Brain microvascular endothelial cell (primary cell): ENCODE measurements at regions not wholly inside any gene's neighbourhood (a gene's known extent, or its start where the extent isn't known, plus 50 kb on each side); places are given as distances from the start of the nearest gene placed in this dataset.

Experiments
- DNase-seq: peaks from one replicate; pipeline ENCODE4 v3.0.0-alpha.2; 2020
- H3K27ac ChIP-seq: fragments of 250-450 bp; sonication (Bioruptor Pico); 2 replicates; pipeline ENCODE4 v1.5.1; 2020; ENCODE audit warnings: mild to moderate bottlenecking, moderate library complexity
- H3K27me3 ChIP-seq: fragments of 250-450 bp; sonication (Bioruptor Pico); replicated peaks from 2 replicates; pipeline ENCODE4 v1.5.1; 2020; ENCODE audit warnings: mild to moderate bottlenecking
- H3K36me3 ChIP-seq: fragments of 250-450 bp; sonication (Bioruptor Pico); replicated peaks from 2 replicates; pipeline ENCODE4 v1.5.1; 2020; ENCODE audit warnings: mild to moderate bottlenecking
- H3K4me3 ChIP-seq: 2 replicates; pipeline ENCODE4 v1.5.1; 2011; ENCODE audit warnings: low read depth, mild to moderate bottlenecking, control low read depth, low read length, moderate library complexity
- in situ Hi-C: cut with HindIII; loops from 2 replicates; pipeline ENCODE4 v1.10.0; 2017; ENCODE audit warnings: low sequenced_read_pairs, low pct_ligation_motif_present
- TF ChIP-seq, protein P1 (sequence below): IDR thresholded peaks from 2 replicates; pipeline ENCODE4 v1.5.1; 2011; ENCODE audit warnings: low read depth, mild to moderate bottlenecking, moderate library complexity, low read length, control low read depth, inconsistent platforms; ENCODE audit errors: missing control alignments

GRCh38 chr13:53703371-53704080 is 674.9 kb downstream of the OLFM4 start:
- Histone ChIP-seq H3K27me3 (no peaks in the 10 kb centered on the region), H3K27ac (no peak overlapping the region), H3K4me3 (no peak overlapping the region), H3K36me3 (no peaks in the 10 kb centered on the region)
- no peak for DNase-seq
- TF ChIP-seq, protein P1, sequence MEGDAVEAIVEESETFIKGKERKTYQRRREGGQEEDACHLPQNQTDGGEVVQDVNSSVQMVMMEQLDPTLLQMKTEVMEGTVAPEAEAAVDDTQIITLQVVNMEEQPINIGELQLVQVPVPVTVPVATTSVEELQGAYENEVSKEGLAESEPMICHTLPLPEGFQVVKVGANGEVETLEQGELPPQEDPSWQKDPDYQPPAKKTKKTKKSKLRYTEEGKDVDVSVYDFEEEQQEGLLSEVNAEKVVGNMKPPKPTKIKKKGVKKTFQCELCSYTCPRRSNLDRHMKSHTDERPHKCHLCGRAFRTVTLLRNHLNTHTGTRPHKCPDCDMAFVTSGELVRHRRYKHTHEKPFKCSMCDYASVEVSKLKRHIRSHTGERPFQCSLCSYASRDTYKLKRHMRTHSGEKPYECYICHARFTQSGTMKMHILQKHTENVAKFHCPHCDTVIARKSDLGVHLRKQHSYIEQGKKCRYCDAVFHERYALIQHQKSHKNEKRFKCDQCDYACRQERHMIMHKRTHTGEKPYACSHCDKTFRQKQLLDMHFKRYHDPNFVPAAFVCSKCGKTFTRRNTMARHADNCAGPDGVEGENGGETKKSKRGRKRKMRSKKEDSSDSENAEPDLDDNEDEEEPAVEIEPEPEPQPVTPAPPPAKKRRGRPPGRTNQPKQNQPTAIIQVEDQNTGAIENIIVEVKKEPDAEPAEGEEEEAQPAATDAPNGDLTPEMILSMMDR: no peak
- in situ Hi-C loops: no loop called here

GRCh38 chr13:53719281-53719680 is 690.7 kb downstream of the OLFM4 start:
- DNase-seq: no peak
- Histone ChIP-seq H3K27ac (no peak overlapping the region), H3K4me3 (no peak overlapping the region), H3K36me3 (no peaks in the 10 kb centered on the region), H3K27me3 (no peaks in the 10 kb centered on the region)
- TF ChIP-seq, protein P1: no peak
- in situ Hi-C loops: no loop called here

DNA sequence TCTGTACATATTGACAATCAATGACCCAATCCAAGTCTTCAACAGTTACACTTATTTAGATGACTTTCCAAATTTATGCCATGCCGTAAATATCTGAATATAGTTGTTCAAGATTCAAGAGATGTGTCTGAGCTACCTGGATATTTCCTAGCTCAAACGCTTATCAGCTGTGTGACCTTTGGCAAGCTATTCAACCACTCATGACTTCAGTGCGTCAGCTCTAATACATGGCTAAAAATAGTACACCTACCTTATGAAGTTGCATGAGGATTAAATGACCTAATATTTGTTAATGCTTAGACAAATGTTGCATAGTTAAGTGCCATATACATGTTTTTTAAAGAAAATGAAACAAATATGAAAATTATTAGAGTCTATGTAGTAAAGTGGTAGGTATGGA is 704.1 kb downstream of the OLFM4 start:
- Histone ChIP-seq H3K27ac (no peak overlapping the region), H3K36me3 (no peaks in the 10 kb centered on the region), H3K4me3 (no peak overlapping the region), H3K27me3 (no peaks in the 10 kb centered on the region)
- DNase-seq: no peak
- in situ Hi-C loops: no loop called here
- TF ChIP-seq, protein P1: no peak

DNA sequence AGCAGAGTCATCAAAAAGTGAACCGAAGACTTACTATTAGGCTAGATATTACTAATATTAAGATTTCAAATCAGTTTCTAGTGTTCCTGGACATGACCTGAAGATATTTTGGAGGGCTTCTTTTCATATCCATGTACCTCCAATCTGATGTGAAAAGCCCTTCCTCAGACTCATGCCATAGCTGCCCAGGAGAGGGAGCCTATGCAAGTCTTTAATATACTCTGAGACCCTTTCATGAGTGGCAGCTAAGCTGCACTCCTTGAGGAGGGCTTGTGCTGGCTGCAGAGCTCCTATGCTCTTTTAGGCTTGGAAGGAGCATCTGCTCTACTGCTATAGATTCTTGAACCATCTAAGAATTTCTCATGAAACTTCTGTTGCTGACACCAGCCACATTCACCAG is 715.3 kb downstream of the OLFM4 start:
- no peak overlapping the region for H3K27ac ChIP-seq
- no peaks in the 10 kb centered on the region for H3K27me3 ChIP-seq
- no peak overlapping the region for H3K4me3 ChIP-seq
- DNase-seq: no peak
- TF ChIP-seq, protein P1: no peak
- in situ Hi-C loops: no loop called here
- no peaks in the 10 kb centered on the region for H3K36me3 ChIP-seq

DNA sequence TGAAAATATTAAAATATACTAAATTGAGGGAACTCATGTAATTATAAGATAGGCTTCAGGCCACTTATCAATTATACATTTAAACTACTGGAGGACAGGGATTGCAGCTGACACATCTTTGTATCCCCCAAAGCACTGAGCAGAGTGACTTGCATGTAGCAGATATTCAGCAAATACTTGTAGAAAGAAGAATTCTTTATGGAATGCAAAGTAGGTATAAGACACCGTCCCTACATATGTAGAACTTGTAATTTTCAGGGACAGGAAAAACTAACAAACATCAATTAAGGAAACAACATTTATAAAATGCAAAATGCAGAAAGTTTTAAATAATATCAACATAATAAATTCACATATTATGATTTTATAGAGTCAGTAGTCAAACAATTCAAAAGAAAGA is 719.2 kb downstream of the OLFM4 start:
- H3K4me3 ChIP-seq: no peak overlapping the region
- DNase-seq: no peak
- no peak overlapping the region for H3K27ac ChIP-seq
- H3K36me3 ChIP-seq: no peaks in the 10 kb centered on the region
- no peaks in the 10 kb centered on the region for H3K27me3 ChIP-seq
- in situ Hi-C loops: no loop called here
- TF ChIP-seq, protein P1: no peak

GRCh38 chr13:53749306-53749705 is 720.7 kb downstream of the OLFM4 start:
- no peak for DNase-seq
- Histone ChIP-seq H3K27me3 (no peaks in the 10 kb centered on the region), H3K36me3 (no peaks in the 10 kb centered on the region), H3K27ac (no peak overlapping the region), H3K4me3 (no peak overlapping the region)
- TF ChIP-seq, protein P1: no peak
- in situ Hi-C loops: no loop called here
